Panc1 (cell line): ENCODE measurements at regions not wholly inside any gene's neighbourhood (a gene's known extent, or its start where the extent isn't known, plus 50 kb on each side); places are given as distances from the start of the nearest gene placed in this dataset.

Experiments used
- ATAC-seq: fragments of 200-7000 bp; cut with Tn5 transposase; 2 replicates; pipeline ENCODE4 v1.9.1; 2020; ENCODE audit warnings: mild to moderate bottlenecking, moderate library complexity
- BruUV-seq: library from RNA; stranded (reverse); fragments of 400-500 nt; replicated peaks from 2 replicates; lab custom pipeline; 2021; lab: Mats Ljungman, UMichigan
- CTCF ChIA-PET: fragments of 300-600 bp; sonication (Branson Sonifier 250); formaldehyde crosslinking; loops from one replicate; lab custom pipeline; 2022; ENCODE audit warnings: antibody characterized with exemption; lab: Charles Lee
- POLR2A ChIA-PET: fragments of 300-600 bp; sonication (Branson Sonifier 250); formaldehyde crosslinking; loops from one replicate; lab custom pipeline; 2022; ENCODE audit warnings: antibody characterized with exemption; lab: Charles Lee
- DNase-seq: peaks from one replicate; pipeline ENCODE4 v3.0.0-alpha.2; 2010; ENCODE audit warnings: low read depth, low spot score
- H3K27ac ChIP-seq: 2 replicates; pipeline ENCODE4 v1.5.1; 2011; ENCODE audit warnings: mild to moderate bottlenecking, low read length, inconsistent platforms
- H3K27me3 ChIP-seq: fragments of 200-500 bp; sonication (Bioruptor generic); 2 replicates; pipeline ENCODE4 v1.6.0; 2014; ENCODE audit warnings: low read length, inconsistent platforms; ENCODE audit not compliant: control insufficient read depth, insufficient read depth
- H3K36me3 ChIP-seq: fragments of 200-500 bp; sonication (Bioruptor generic); 2 replicates; pipeline ENCODE4 v1.5.1; 2014; ENCODE audit warnings: inconsistent platforms, mild to moderate bottlenecking, low read length, moderate library complexity; ENCODE audit not compliant: control insufficient read depth, insufficient read depth
- H3K4me1 ChIP-seq: 2 replicates; pipeline ENCODE4 v1.5.1; 2011; ENCODE audit warnings: inconsistent platforms, mild to moderate bottlenecking, low read length, moderate library complexity; ENCODE audit not compliant: control insufficient read depth, insufficient read depth
- H3K4me3 ChIP-seq, 2 experiments: 2 replicates each; pipeline ENCODE4 v1.5.1; 2011 to 2012; ENCODE audit warnings: low read depth in 2 of 2, low read length in 2 of 2, mild to moderate bottlenecking in 2 of 2, inconsistent platforms in 1 of 2, moderate library complexity in 1 of 2
- H3K9me3 ChIP-seq: fragments of 200-500 bp; sonication (Bioruptor generic); 2 replicates; pipeline ENCODE4 v1.5.1; 2014; ENCODE audit warnings: low read depth, mild to moderate bottlenecking, inconsistent platforms, low read length, moderate library complexity; ENCODE audit not compliant: control insufficient read depth, insufficient read depth
- CTCF ChIP-seq: fragments of 450-650 bp; IDR thresholded peaks from 2 replicates; pipeline ENCODE4 v1.5.1; 2017; ENCODE audit warnings: mild to moderate bottlenecking
- POLR2AphosphoS5 ChIP-seq: IDR thresholded peaks from 2 replicates; pipeline ENCODE4 v1.6.1; 2012; ENCODE audit warnings: mild to moderate bottlenecking, low read depth, low read length, moderate library complexity
- REST ChIP-seq, 2 experiments: IDR thresholded peaks; 2 replicates each; pipeline ENCODE4 v1.6.1; 2011 to 2012; ENCODE audit warnings: low read depth in 2 of 2, control low read depth in 1 of 2, low read length in 1 of 2, mild to moderate bottlenecking in 1 of 2, moderate library complexity in 1 of 2; ENCODE audit not compliant: insufficient read depth in 1 of 2
- SIN3A ChIP-seq: IDR thresholded peaks from 2 replicates; pipeline ENCODE4 v1.6.1; 2012; ENCODE audit warnings: low read depth, mild to moderate bottlenecking, low read length, moderate library complexity, borderline replicate concordance; ENCODE audit not compliant: insufficient read depth
- TCF7L2 ChIP-seq: IDR thresholded peaks from 2 replicates; pipeline ENCODE4 v1.6.1; 2011; ENCODE audit warnings: mild to moderate bottlenecking, low read depth, low read length, inconsistent platforms
- in situ Hi-C: cut with HindIII; loops from 2 replicates; pipeline ENCODE4 v1.10.0; 2016; ENCODE audit warnings: low sequenced_read_pairs, low pct_unique_long_range_greater_than_20kb
- intact Hi-C: fragments of 100-400 bp; cut with micrococcal nuclease; formaldehyde crosslinking; loops from one replicate; pipeline ENCODE4 v1.10.0; 2022; ENCODE audit not compliant: unreplicated experiment

GRCh38 chr4:13306356-13306755 is 177.8 kb downstream of the RAB28 start:
- no peaks in the 10 kb centered on the region for H3K4me1 ChIP-seq
- in situ Hi-C loops (no loop called here), intact Hi-C loops (no loop called here)
- no peak overlapping the region for H3K4me3 ChIP-seq
- no TSS peak for BruUV-seq
- CTCF ChIA-PET: no interaction called here
- POLR2A ChIA-PET: no interaction called here
- no peak overlapping the region for H3K27ac ChIP-seq
- H3K36me3 ChIP-seq: no peaks in the 10 kb centered on the region
- H3K9me3 ChIP-seq: no peaks in the 10 kb centered on the region
- TF ChIP-seq SIN3A (no peak), POLR2AphosphoS5 (no peak), TCF7L2 (no peak), CTCF (no peak), REST (IDR thresholded peaks at IDR 0.05; ENCODE audit: insufficient read depth in 1 of 2, low read depth in 2 of 2, low read length in 1 of 2) (no peak)
- DNase-seq (no peak), ATAC-seq (no peak)
- no peaks in the 10 kb centered on the region for H3K27me3 ChIP-seq

- TF ChIP-seq SIN3A: no peak
- no peak for TF ChIP-seq REST (IDR thresholded peaks at IDR 0.05; ENCODE audit: insufficient read depth in 1 of 2, low read depth in 2 of 2, low read length in 1 of 2)
- no peak for TF ChIP-seq POLR2AphosphoS5
- TF ChIP-seq CTCF: no peak
- Histone ChIP-seq H3K4me1 (no peaks in the 10 kb centered on the region), H3K36me3 (no peaks in the 10 kb centered on the region), H3K27ac (no peak overlapping the region), H3K4me3 (no peak overlapping the region), H3K9me3 (no peaks in the 10 kb centered on the region), H3K27me3 (no peaks in the 10 kb centered on the region)
- no TSS peak for BruUV-seq
- ChIA-PET POLR2A (no interaction called here), CTCF (no interaction called here)
- intact Hi-C loops (no loop called here), in situ Hi-C loops (no loop called here)
- ATAC-seq: no peak
- no peak for DNase-seq
These were observed 181.3 kb downstream of the RAB28 start for GRCh38 chr4:13302876-13303275.
